ENCODE measurements at regions not wholly inside any gene's neighbourhood (a gene's known extent, or its start where the extent isn't known, plus 50 kb on each side); places are given as distances from the start of the nearest gene placed in this dataset.
A peak's percentile ranks its signal among the peaks of the same experiment; 100 is the strongest.

DNA sequence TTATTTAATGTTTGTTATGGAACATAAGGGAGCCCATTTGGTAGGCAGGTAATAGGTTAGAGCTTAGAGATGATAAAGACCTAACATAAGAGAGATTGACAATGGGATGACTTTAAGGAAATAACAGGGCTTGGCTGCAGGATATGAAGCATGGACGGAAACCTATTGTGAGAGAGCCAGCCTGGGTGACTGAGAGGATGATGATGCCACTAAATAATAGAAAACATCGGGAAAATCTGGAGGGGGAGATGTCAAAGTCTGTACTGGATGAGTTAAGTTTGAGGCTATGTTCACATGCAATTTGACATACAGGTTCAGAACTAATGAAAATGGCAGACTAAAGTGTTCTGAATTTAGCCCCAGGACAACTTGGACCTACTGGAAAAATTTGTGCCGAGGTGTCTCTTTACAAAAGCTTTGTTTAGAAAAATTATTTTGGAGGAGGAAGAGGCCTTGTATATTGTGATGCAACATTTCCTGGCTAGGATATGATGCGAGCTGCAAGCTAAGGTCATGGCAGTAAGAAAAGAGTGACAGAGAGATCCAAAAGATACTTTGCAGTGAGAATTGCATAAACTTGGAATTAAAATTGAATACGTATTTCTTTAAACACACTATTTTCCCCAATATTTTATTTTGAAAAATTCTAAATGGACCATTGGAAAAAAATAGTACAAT, 339.3 kb upstream of the PLET1 start:
- TF ChIP-seq, protein P1, sequence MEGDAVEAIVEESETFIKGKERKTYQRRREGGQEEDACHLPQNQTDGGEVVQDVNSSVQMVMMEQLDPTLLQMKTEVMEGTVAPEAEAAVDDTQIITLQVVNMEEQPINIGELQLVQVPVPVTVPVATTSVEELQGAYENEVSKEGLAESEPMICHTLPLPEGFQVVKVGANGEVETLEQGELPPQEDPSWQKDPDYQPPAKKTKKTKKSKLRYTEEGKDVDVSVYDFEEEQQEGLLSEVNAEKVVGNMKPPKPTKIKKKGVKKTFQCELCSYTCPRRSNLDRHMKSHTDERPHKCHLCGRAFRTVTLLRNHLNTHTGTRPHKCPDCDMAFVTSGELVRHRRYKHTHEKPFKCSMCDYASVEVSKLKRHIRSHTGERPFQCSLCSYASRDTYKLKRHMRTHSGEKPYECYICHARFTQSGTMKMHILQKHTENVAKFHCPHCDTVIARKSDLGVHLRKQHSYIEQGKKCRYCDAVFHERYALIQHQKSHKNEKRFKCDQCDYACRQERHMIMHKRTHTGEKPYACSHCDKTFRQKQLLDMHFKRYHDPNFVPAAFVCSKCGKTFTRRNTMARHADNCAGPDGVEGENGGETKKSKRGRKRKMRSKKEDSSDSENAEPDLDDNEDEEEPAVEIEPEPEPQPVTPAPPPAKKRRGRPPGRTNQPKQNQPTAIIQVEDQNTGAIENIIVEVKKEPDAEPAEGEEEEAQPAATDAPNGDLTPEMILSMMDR (IDR thresholded peaks at IDR 0.05; ENCODE audit: insufficient read depth, low read length, severe bottlenecking): no peak
- no peak for DNase-seq (ENCODE audit: low read depth)
- Histone ChIP-seq H3K4me3 (ENCODE audit: low read depth, low read length) (no peak overlapping the region), H3K36me3 (ENCODE audit: control insufficient read depth, insufficient read depth, low read length) (no peaks in the 10 kb centered on the region), H3K27me3 (ENCODE audit: control insufficient read depth, insufficient read depth, low read length) (no peaks in the 10 kb centered on the region)
- no peak for FAIRE-seq

DNA sequence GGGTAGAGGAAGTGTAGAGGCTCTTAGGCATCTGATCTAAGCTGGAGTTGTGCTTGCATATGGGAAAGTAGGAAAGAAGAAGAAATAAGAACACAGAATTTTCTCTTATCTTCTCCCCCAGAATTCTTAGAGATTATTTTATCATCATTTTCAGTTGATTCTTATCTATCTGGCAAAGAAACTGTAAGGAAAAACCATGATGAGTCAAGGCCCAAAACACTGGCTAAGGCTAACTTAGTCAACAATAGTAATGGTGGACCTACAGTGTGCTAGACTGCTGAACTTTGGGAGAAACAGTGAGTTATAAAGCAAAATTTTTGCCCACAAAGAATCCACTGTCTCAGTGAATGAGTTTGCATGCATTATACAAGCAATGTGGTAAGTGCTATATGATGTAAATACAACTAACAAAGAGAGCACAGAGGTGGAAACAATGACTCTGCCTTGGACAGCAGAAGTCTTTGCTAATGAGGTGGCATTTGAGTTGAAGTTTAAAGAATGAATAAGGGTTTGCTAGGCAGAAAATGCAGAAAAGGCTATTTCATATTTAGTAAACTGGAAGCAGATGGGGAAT, 344.5 kb upstream of the PLET1 start:
- DNase-seq (ENCODE audit: low read depth) (no peak), FAIRE-seq (no peak)
- Histone ChIP-seq H3K4me3 (ENCODE audit: low read depth, low read length) (no peak overlapping the region), H3K27me3 (ENCODE audit: control insufficient read depth, insufficient read depth, low read length) (no peaks in the 10 kb centered on the region), H3K36me3 (ENCODE audit: control insufficient read depth, insufficient read depth, low read length) (no peaks in the 10 kb centered on the region)
- TF ChIP-seq, protein P1 (IDR thresholded peaks at IDR 0.05; ENCODE audit: insufficient read depth, low read length, severe bottlenecking): no peak

DNA sequence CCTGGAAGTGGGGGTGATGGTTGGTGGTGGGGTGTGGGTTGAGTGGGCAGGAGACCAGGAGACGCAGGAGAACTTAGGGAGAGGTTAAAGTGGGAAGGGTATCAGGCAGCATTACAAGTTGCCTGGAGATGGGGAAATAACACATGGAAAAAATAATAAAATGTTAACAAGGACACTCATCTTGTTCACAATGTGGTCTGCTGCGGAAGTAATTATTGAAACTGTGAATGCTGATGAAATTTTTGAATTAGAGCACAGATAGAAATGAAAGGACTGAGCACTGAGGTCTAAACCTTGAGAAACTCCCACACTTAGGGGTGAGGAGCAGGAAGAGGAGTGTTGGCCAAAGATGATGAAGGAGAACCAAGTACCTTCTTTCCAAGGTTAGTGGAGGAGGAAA, 346.0 kb upstream of the PLET1 start:
- Histone ChIP-seq H3K36me3 (ENCODE audit: control insufficient read depth, insufficient read depth, low read length) (no peaks in the 10 kb centered on the region), H3K27me3 (ENCODE audit: control insufficient read depth, insufficient read depth, low read length) (no peaks in the 10 kb centered on the region), H3K4me3 (ENCODE audit: low read depth, low read length) (no peak overlapping the region)
- peak; percentile 66 for FAIRE-seq
- TF ChIP-seq, protein P1 (IDR thresholded peaks at IDR 0.05; ENCODE audit: insufficient read depth, low read length, severe bottlenecking): no peak
- no peak for DNase-seq (ENCODE audit: low read depth)

DNA sequence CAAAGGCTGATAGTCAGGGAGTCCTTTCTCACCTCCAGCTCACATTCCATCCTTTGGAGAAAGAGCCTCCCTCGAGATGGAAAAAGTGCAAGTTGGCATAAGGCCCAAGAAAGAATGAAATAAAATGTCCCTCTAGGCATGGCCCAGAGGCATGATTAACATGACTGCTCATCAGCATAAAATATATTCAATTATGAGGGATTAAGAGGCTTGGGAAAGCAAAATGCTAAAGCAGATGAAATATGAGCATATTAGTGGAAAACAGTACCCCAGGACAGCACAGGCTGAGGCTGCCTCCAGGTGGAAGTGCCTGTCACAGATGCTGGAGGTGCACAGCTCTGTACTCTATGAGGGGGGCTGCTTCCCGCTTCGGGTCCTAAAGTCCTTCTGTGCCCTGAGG, 347.8 kb upstream of the PLET1 start:
- H3K4me3 ChIP-seq (ENCODE audit: low read depth, low read length): no peak overlapping the region
- no peaks in the 10 kb centered on the region for H3K36me3 ChIP-seq (ENCODE audit: control insufficient read depth, insufficient read depth, low read length)
- FAIRE-seq (no peak), DNase-seq (ENCODE audit: low read depth) (no peak)
- TF ChIP-seq, protein P1 (IDR thresholded peaks at IDR 0.05; ENCODE audit: insufficient read depth, low read length, severe bottlenecking): no peak
- H3K27me3 ChIP-seq (ENCODE audit: control insufficient read depth, insufficient read depth, low read length): no peaks in the 10 kb centered on the region

DNA sequence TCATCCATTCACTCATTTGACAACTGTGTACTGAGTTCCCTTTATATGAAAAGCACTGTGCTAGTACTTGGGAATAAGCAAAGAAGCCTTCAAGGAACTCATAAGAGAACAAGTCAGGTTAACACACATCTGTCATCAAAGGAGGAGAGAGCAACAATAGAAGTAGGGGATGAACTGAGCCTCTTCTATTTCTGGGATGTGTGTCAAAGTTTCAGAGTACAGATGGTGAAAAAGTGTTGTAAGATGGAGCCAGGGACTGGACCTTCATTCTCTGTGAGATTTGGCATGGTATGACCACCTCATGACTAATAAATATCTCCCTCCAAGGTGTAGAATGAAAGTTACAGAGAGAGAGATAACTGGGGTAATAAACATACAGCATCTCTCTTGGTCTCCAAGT, 349.8 kb upstream of the PLET1 start:
- H3K4me3 ChIP-seq (ENCODE audit: low read depth, low read length): no peak overlapping the region
- TF ChIP-seq, protein P1 (IDR thresholded peaks at IDR 0.05; ENCODE audit: insufficient read depth, low read length, severe bottlenecking): no peak
- H3K36me3 ChIP-seq (ENCODE audit: control insufficient read depth, insufficient read depth, low read length): no peaks in the 10 kb centered on the region
- FAIRE-seq (no peak), DNase-seq (ENCODE audit: low read depth) (peak; percentile 36)
- no peaks in the 10 kb centered on the region for H3K27me3 ChIP-seq (ENCODE audit: control insufficient read depth, insufficient read depth, low read length)

All from bronchial epithelial cell (primary cell).